Astrocyte (in vitro differentiated cells and primary cell): ENCODE measurements at regions not wholly inside any gene's neighbourhood (a gene's known extent, or its start where the extent isn't known, plus 50 kb on each side); places are given as distances from the start of the nearest gene placed in this dataset.
"Not testable (repeated sequence)": the region's sequence is repeated elsewhere in the genome, so short reads cannot be mapped to it uniquely, and the experiment has no call there.

Source experiments
- DNase-seq: peaks from one replicate; pipeline ENCODE4 v3.0.0-alpha.2; 2010; ENCODE audit warnings: low read depth
- FAIRE-seq: peaks from 2 replicates; lab custom pipeline; 2011; peaks lifted over from hg19 to GRCh38; lab: Jason Lieb, UNC
- H2AFZ ChIP-seq: 2 replicates; pipeline ENCODE4 v1.6.0; 2012; ENCODE audit warnings: low read depth, low read length, inconsistent platforms
- H3K27ac ChIP-seq: 2 replicates; pipeline ENCODE4 v1.5.1; 2011; ENCODE audit warnings: low read depth, low read length, inconsistent platforms
- H3K27me3 ChIP-seq: 2 replicates; pipeline ENCODE4 v1.6.0; 2011; ENCODE audit warnings: low read length, inconsistent platforms; ENCODE audit not compliant: insufficient read depth
- H3K36me3 ChIP-seq: 2 replicates; pipeline ENCODE4 v1.5.1; 2011; ENCODE audit warnings: low read length, inconsistent platforms; ENCODE audit not compliant: insufficient read depth
- H3K4me1 ChIP-seq: 2 replicates; pipeline ENCODE4 v1.5.1; 2011; ENCODE audit warnings: low read length, inconsistent platforms; ENCODE audit not compliant: insufficient read depth
- H3K4me2 ChIP-seq: 2 replicates; pipeline ENCODE4 v1.6.0; 2012; ENCODE audit warnings: low read length, inconsistent platforms
- H3K4me3 ChIP-seq: 2 replicates; pipeline ENCODE4 v1.5.1; 2011; ENCODE audit warnings: low read depth, mild to moderate bottlenecking, low read length, inconsistent platforms; ENCODE audit not compliant: insufficient read depth
- H3K79me2 ChIP-seq: 2 replicates; pipeline ENCODE4 v1.6.0; 2012; ENCODE audit warnings: mild to moderate bottlenecking, low read length, inconsistent platforms; ENCODE audit not compliant: insufficient read depth
- H3K9ac ChIP-seq: 2 replicates; pipeline ENCODE4 v1.6.0; 2012; ENCODE audit warnings: mild to moderate bottlenecking, low read length, inconsistent platforms
- H3K9me3 ChIP-seq: 2 replicates; pipeline ENCODE4 v1.5.1; 2012; ENCODE audit warnings: low read depth, mild to moderate bottlenecking, low read length, inconsistent platforms; ENCODE audit not compliant: insufficient read depth
- H4K20me1 ChIP-seq: 2 replicates; pipeline ENCODE4 v1.6.0; 2012; ENCODE audit warnings: low read length, inconsistent platforms; ENCODE audit not compliant: insufficient read depth
- H3K27ac Mint-ChIP-seq: one replicate; pipeline ENCODE4 v1.8.0; 2021; ENCODE audit warnings: mild to moderate bottlenecking, mixed read lengths; ENCODE audit not compliant: unreplicated experiment
- H3K27me3 Mint-ChIP-seq: one replicate; pipeline ENCODE4 v1.8.0; 2021; ENCODE audit warnings: low read depth, mixed read lengths; ENCODE audit not compliant: unreplicated experiment
- H3K36me3 Mint-ChIP-seq: one replicate; pipeline ENCODE4 v1.8.0; 2021; ENCODE audit warnings: low read depth, mixed read lengths; ENCODE audit not compliant: unreplicated experiment
- H3K4me1 Mint-ChIP-seq: one replicate; pipeline ENCODE4 v1.8.0; 2021; ENCODE audit warnings: low read depth, mixed read lengths; ENCODE audit not compliant: unreplicated experiment
- H3K4me3 Mint-ChIP-seq: one replicate; pipeline ENCODE4 v1.8.0; 2021; ENCODE audit warnings: mild to moderate bottlenecking, moderate library complexity, mixed read lengths; ENCODE audit not compliant: unreplicated experiment
- H3K9me3 Mint-ChIP-seq: one replicate; pipeline ENCODE4 v1.8.0; 2021; ENCODE audit warnings: mild to moderate bottlenecking, mixed read lengths; ENCODE audit not compliant: unreplicated experiment
- CTCF ChIP-seq: IDR thresholded peaks from 2 replicates; pipeline ENCODE4 v1.5.1; 2011; ENCODE audit warnings: low read depth, mild to moderate bottlenecking, inconsistent platforms, low read length, moderate library complexity; ENCODE audit not compliant: insufficient read depth
- EZH2 ChIP-seq: IDR thresholded peaks from 2 replicates; pipeline ENCODE4 v1.6.1; 2012; ENCODE audit warnings: mild to moderate bottlenecking, low read length, inconsistent platforms; ENCODE audit not compliant: insufficient read depth

- Histone ChIP-seq H3K4me1 (no peaks in the 10 kb centered on the region), H3K4me2 (no peak overlapping the region), H3K4me3 (no peak overlapping the region), H3K27ac (no peak overlapping the region), H3K79me2 (no peaks in the 10 kb centered on the region), H3K27me3 (no peaks in the 10 kb centered on the region), H2AFZ (no peak overlapping the region), H3K9ac (no peak overlapping the region), H4K20me1 (no peaks in the 10 kb centered on the region), H3K9me3 (no peaks in the 10 kb centered on the region), H3K36me3 (no peaks in the 10 kb centered on the region)
- Mint-ChIP-seq H3K27me3 (no peaks in the 10 kb centered on the region), H3K9me3 (peaks cover 2% of the 10 kb centered on the region), H3K4me1 (peaks cover 4% of the 10 kb centered on the region), H3K4me3 (no peak overlapping the region), H3K36me3 (no peaks in the 10 kb centered on the region), H3K27ac (no peak overlapping the region)
- TF ChIP-seq EZH2 (no peak), CTCF (no peak)
- DNase-seq (no peak), FAIRE-seq (no peak)
Measured at GRCh38 chr7:29627631-29628030, 64.0 kb downstream of the PRR15 start.

- Mint-ChIP-seq H3K9me3 (peaks cover 2% of the 10 kb centered on the region), H3K36me3 (no peaks in the 10 kb centered on the region), H3K4me1 (no peaks in the 10 kb centered on the region), H3K4me3 (no peak overlapping the region), H3K27ac (no peak overlapping the region), H3K27me3 (no peaks in the 10 kb centered on the region)
- Histone ChIP-seq H3K36me3 (no peaks in the 10 kb centered on the region), H3K79me2 (no peaks in the 10 kb centered on the region), H3K27me3 (no peaks in the 10 kb centered on the region), H3K4me3 (no peak overlapping the region), H3K4me1 (no peaks in the 10 kb centered on the region), H3K27ac (no peak overlapping the region), H3K4me2 (no peak overlapping the region), H3K9ac (no peak overlapping the region), H2AFZ (no peak overlapping the region), H4K20me1 (no peaks in the 10 kb centered on the region), H3K9me3 (no peaks in the 10 kb centered on the region)
- TF ChIP-seq CTCF (no peak), EZH2 (no peak)
- DNase-seq (no peak), FAIRE-seq (no peak)
Measured at GRCh38 chr7:29629507-29629906, 65.9 kb downstream of the PRR15 start.

- not testable (repeated sequence) for FAIRE-seq, H3K4me1 ChIP-seq, H3K27ac Mint-ChIP-seq, H3K9me3 ChIP-seq, H4K20me1 ChIP-seq, H2AFZ ChIP-seq, H3K4me2 ChIP-seq, H3K4me3 Mint-ChIP-seq, H3K4me3 ChIP-seq, H3K9me3 Mint-ChIP-seq, H3K27ac ChIP-seq, H3K79me2 ChIP-seq, H3K27me3 Mint-ChIP-seq, DNase-seq, H3K9ac ChIP-seq, H3K36me3 ChIP-seq, H3K4me1 Mint-ChIP-seq, H3K36me3 Mint-ChIP-seq, H3K27me3 ChIP-seq
- TF ChIP-seq CTCF = peak; percentile 57
Measured at GRCh38 chr7:29635067-29636008, 71.7 kb downstream of the PRR15 start.
